GM18507 (cell line): ENCODE measurements at regions not wholly inside any gene's neighbourhood (a gene's known extent, or its start where the extent isn't known, plus 50 kb on each side); places are given as distances from the start of the nearest gene placed in this dataset.

Experiments
- DNase-seq: peaks from one replicate; pipeline ENCODE4 v3.0.0; 2011; ENCODE audit warnings: low read depth; ENCODE audit not compliant: insufficient read length; ENCODE audit errors: extremely low spot score
- FAIRE-seq: peaks from 2 replicates; lab custom pipeline; 2011; peaks lifted over from hg19 to GRCh38; lab: Jason Lieb, UNC

DNA sequence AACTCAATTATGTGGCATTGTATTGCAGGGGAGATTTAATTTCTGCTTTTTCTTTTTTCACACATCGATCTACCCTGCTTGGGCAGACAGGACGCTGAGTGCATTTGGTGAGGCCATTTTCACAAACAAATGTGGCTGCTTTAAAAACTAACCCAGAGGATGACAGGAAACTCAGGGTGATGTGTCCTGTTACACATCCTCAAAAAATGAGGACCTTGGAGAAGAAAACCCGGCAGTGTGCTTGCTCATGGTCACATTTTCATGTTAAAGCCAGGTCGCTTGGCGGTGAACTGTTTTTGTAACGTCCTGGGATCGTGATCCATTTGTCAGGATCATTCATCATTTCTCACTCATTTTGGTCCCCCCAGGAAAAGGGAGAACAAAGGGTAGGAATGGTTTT lies 478.3 kb upstream of the ADAMTS16 start:
- no peak for DNase-seq
- no peak for FAIRE-seq

DNA sequence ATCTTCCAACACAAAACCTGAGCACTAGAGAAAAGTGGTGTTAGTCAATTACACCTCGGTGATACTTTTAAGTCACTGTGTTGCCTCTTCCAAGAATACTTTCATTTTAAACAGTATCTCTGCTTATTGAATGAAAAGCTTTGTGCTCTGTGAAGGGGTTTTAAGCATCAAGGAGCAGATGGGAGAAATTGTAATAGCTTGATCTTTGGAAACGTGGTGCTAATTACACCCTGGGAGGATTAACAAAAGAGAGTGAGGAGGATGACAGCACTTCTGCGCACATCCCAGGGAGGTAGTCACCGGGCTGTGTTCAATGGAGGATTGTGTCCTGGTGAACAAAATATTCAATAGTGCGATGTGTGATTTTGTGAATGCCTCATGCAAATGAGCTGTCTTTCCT lies 477.4 kb upstream of the ADAMTS16 start:
- DNase-seq, result no peak
- no peak for FAIRE-seq

DNA sequence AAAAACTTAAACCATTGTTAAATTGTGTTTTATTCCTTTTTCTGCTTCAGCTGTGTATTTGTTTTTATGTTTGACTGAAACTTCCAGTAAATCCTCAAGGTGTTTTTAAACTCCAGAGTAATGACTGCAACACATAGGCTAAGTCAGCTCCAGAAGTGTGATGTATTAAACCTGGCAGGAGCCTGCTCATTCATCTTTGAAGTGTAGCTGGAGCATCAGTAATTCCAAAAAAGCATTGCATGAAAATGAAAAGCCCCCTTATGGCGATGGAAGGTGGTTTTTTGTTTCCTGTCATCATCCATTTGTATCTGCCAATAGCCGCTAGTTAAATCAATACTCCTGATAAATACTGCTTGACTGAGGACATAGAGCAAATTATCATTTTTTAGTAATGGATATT lies 474.2 kb upstream of the ADAMTS16 start:
- FAIRE-seq (no peak), DNase-seq (no peak)

DNA sequence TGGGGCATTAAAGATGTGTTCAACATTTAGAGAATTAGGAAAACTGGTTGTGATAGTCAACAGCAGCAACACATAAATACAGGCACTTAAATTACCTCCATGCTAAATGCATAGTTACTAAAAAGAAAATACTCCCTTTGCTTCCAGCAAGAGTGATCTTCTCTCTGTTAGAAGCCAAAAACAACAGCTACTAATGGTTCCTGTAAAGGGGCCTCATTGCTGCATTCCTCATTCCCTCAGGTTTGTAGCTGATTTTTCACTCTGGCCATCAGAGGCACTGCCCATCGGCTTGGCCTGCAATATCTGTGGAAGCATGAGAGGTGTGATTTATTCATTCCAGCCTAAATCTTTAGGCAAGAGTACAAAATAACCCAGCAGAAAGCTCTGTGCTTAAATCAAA lies 466.0 kb upstream of the ADAMTS16 start:
- FAIRE-seq (no peak), DNase-seq (no peak)

DNA sequence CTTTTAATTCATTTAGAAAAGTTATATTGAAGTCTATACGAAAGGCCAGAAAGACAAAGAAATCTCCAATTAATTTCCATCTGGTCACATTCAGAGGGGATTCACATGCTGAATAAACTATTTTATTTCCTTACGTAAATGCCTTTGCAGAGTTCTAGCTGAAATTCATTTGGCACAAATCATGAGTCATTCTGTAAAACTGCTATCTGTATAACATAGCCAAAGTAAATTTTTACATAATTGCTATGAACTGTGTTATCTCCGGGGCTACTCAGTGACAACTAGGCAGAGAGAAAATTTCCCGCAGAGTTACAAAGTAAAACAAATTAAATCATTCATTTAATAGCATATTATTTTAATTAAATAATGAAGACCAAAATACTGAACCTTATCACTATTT lies 463.2 kb upstream of the ADAMTS16 start:
- no peak for DNase-seq
- FAIRE-seq, result no peak

DNA sequence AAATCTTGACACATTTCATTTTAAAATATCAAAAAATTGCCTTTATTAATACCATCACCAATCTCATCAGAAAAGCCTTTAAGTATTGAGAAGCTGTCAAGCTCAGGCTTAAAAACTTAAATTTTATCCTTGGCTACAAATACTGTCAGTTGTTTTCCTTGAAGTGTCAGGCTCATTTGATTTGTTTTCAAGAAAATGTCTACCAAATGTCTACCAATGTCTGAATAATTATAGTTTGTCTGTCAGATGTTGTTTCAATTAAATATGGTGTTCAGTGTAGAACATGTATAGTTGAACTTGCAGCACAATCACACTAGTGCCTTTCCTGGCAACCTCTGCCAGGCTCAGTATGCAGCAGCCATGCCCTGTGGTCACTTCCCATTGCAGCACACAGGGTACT lies 455.2 kb upstream of the ADAMTS16 start:
- DNase-seq (no peak), FAIRE-seq (no peak)

DNA sequence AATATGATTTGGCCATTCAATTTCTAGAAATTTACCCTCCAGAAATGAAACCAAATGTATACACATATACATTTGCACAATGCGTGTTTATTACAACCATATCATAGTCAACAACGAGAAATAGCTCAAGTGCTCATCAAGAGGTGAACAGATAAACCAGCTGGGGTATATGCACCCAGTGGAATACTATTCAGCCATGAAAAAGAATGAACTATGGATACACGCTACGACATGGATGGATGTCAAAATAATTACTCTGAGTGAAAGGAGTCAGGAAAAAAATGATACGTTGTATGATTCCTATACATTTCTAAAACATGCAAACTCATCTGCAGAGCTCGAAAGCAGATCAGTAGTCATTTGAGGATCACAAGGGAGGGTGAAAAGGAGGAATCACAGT lies 441.5 kb upstream of the ADAMTS16 start:
- no peak for FAIRE-seq

DNA sequence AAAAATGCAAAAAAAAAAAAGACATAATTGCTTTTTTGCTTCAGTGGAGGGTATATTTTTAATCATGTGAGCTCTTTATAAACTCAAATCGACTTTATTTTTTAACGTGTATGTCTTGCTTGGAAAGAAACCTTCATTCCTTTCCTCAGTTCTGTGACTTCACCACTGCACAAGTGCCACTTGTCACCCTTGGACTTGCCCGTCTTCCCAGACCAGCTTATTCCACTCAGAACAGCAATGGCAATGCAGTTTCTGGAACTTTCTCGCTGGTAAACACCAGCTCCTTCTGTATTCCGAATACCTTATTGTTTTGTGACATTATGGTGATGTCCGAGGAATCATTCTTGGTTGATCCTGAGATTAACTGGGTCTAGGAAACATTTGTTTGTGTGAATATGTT lies 440.5 kb upstream of the ADAMTS16 start:
- FAIRE-seq, result no peak

More for the DNA sequence above, 441.5 kb upstream of the ADAMTS16 start:
- DNase-seq, result no peak

DNA sequence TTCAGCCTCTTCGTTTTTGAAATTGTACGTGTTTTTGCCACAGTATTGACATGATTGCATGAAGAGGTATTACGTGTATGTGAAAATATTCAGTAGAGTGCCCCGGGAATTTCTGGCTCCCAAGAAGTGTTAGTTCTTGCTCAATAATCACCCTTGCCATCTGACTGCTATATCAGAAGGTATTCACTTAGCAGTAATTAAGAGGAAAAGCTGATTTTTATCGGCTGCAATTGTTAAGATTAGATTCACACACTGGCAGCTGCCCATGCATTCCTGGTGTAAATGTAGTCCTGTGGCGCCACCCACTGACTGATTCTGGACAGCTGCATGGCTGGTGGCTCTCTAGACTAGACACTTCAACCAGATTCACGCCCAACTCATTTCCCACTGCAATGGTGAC lies 440.1 kb upstream of the ADAMTS16 start:
- no peak for DNase-seq
- no peak for FAIRE-seq

More for the DNA sequence above, 440.5 kb upstream of the ADAMTS16 start:
- no peak for DNase-seq

DNA sequence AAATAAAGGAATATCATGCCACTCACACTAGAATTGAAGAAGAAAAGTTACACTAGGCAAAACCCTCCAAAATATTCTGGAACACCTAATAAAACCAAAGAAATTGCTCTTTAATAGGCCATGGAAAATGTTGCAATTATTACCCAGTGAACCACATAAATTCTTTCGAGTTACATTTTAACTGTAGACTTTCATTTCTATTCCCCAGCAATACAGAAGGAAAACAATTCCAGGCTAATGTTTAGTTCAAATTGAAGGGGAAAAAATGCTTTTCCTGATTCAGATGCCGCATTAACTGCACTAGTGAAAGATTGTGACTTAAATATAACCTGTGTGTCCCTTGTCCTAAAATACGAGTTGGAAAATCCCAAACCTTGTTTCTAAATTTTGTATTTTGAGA lies 439.3 kb upstream of the ADAMTS16 start:
- FAIRE-seq, result no peak
- no peak for DNase-seq

DNA sequence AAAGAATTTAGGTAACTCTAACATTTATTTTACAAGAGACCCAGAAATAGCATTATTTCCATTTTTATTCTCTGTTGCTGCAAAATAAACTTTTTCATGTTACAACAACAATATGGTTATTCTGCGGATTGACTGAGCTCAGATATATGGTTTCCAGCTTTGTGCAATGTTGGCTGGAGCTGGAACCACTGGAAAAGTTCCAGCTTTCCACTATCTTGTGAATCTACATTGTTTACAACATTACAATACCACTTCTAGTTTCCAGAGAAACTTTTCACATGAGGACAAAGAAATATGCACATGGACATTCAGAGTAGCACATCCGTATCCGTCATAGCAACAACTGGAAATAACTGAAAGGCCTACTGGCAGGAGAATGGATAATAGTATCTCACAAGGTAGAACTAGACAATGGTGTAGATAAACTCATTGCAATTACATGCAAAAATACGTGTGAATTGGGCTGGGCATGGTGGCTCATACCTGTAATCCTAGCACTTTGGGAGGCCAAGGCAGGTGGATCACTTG lies 436.1 kb upstream of the ADAMTS16 start:
- DNase-seq (no peak), FAIRE-seq (no peak)

DNA sequence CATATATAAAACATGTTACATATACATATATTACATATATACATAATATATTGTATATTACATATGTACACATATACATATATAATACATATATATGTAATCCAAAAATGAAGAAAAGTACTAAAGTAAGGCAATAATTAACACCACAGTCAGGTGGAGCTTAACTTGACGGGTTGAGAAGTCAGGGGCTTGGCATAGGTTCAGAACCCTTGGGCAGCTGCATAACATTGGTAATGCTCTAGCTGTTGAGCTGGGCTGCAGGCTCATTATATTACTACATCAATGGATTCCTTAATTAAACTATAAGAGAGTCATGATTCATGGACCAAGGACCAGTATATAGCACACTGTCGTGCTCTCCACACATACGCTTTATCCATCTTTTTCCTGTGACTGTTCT lies 435.2 kb upstream of the ADAMTS16 start:
- FAIRE-seq (no peak), DNase-seq (no peak)

DNA sequence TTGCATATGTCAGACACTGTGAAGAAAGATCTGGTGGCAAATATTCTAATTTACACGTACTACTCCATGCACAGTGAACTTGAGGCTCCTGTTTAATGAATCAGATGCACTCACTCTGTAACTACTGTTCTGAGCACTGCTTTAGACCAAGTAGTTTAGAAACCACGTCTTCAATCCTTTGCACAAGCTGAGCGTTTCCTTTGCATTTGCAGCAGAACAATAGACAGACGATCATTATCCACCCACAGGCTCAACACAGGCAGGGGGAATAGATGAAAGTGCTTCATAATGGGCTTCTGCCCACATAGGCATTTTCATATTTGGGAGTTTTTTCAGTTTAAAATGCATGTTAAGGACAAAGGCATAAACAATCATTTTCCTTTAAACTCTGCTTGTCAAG lies 423.3 kb upstream of the ADAMTS16 start:
- no peak for DNase-seq
- no peak for FAIRE-seq

DNA sequence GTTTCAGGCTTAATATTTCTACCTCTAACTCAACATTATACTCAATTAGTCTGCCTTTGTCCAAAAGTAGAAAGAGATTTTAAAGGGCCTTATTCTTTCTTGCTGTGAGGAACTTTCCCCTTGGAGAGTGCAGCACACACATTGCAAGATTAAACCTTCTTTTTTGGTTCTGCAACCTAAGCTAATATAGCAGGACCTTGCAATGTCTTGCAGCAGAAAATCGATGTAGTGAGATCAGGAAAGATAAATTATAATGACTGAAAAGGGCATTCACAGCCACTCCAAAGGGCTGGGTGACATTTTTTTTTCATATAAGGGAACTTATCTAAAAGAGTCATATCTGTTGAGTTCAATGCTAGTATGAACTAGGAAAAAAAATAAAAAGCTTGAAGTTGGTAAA lies 422.7 kb upstream of the ADAMTS16 start:
- FAIRE-seq (no peak), DNase-seq (no peak)

DNA sequence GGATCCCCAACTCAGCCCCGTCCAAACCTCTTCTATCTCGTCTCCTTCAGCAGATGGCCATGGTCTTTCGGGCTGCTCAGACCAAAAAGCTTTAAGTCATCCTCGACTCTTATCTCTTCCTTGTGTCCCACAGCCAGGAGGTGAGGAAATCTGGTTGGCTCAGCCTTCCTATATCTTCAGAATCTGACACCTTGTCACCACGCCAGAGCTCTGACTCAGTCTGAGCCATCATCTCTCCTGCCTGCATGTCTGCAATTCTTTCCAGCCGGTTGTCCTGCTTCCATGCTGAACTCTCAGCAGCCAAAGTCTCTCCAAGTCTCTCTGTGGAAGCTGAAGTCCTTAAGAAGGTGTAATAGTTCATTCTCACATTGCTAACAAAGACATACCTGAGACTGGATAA lies 419.3 kb upstream of the ADAMTS16 start:
- no peak for FAIRE-seq

DNA sequence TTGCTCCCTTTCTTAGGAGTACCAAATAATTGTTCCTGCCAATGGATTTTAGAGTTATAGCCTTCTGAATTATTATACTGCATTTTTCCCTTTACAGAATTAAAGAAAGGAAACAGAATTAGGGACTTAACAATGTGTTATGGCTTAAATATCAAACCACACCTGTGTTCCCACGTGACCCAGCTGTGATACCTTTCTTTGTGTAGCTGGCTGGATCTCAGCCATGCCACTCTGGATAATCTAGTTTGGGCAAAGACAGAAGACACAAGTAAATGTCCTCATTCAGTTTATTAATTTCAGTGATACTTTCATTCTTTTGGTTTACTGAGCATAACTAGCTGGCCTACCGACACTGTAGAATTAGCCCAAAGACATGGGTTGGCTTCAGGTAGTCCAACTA lies 417.2 kb upstream of the ADAMTS16 start:
- DNase-seq (no peak), FAIRE-seq (no peak)

More for the DNA sequence above, 419.3 kb upstream of the ADAMTS16 start:
- no peak for DNase-seq

DNA sequence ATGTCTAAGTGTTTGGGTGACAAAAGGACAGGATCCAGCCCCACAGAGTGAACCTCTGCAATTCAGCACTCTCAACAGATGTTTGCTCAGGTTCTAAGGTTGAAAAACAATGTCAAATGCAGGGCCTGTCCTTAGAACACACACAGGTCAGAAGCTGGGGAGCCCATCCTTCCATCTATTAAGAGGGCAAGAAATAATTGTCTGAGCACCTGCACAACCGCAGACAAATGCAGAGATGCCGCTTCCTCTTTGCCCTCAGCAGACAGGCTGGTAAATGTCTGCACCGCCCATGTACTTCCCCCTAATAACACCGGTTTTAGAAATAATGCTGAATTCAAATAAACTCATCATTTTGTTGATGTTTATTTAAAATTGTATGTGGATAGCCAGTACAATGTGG lies 414.5 kb upstream of the ADAMTS16 start:
- DNase-seq (no peak), FAIRE-seq (no peak)

DNA sequence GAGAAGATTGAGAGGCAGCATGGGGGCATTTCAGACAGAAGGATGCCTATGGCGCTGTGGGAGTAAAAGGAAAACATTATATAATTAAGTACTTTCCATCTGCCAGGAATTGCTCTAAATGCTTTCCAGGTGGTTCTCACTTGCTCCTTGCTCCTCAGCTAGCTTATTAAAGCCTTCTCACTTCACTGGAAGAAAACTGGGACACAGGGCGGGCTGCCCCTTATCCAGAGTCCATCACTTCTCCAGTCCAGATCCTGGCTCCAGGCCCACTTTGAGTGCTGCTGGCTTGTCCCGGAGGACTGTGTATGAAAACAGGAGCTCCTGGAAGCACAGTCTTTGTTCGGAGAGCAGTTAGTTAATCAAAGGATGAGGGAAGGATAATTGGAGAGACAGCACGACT lies 409.9 kb upstream of the ADAMTS16 start:
- FAIRE-seq (no peak), DNase-seq (no peak)

DNA sequence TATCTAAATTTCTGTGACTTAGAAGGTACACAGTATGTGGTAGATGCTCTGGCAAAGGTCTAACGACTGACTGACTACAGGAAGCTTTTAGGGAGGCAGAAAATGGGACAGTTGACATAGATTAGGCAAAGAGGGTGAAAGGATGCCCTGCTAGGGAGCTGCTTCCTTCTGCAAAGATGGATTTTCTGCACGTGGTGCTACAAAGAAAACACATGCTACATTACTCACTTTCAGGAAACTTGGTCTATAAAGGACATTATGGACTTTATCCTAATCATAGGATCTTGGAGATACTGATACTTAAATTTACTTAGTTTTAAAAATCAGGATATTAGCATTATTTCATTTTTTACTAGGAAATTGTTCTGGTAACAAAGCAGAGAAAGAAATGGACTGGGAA lies 405.8 kb upstream of the ADAMTS16 start:
- FAIRE-seq (no peak), DNase-seq (no peak)

DNA sequence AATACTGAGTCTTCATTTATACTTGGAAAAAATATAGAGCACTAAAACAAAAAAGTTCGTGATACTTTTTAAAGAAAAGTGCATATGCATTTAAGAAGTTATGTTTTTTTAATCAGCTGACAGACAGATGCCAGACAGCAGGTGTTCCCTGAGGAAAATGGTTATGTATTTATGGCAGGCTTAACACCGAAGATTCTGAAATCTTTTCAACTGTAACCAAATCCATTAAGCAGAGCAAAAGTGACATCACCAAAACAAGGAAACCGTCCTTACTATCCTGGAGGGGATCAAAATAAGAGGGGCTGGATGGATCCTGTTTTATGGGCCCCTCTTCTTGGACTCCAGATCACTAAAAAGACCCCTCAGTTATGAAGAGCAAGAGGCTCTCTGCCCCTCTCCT lies 404.9 kb upstream of the ADAMTS16 start:
- no peak for DNase-seq

DNA sequence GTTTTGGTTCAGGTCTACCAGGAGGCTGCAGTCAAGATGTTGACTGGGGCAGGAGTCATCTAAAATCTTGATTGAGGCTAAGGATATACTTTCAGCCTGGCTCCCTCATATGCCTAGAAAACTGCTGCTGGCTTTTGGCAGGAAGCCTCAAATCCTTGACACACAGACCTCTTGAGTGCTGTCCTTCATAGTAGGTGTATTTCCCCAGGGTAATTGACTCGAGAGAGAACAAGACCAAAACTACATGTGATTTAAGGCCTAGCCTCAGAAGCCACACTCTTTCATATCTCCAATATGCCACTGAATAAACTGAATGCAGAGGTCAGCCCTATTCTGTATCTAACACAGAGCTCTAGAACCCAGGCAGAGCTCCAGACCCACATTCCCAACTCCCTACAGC lies 402.3 kb upstream of the ADAMTS16 start:
- DNase-seq (no peak), FAIRE-seq (no peak)

More for the DNA sequence above, 404.9 kb upstream of the ADAMTS16 start:
- no peak for FAIRE-seq

DNA sequence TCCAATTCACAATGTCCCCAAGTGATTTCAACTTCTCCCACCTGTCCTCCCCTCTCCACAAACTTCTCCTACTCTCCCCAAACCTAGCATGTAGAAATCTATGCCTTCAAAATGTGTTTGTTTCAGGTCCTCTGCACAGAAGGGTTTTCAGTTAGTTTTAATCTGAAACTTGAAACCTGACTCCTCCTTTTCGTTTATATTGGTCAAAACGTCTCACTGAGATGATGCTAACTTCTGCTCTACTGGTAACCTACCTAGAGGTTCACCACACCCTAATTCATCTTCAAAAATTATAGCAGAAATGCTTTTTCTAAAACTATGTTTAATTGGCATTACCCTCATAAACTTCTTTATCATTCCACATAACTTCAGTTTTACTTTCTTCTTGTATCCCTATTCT lies 401.8 kb upstream of the ADAMTS16 start:
- no peak for DNase-seq
- FAIRE-seq, result no peak
